OCI-LY3 (cell line): ENCODE measurements at regions not wholly inside any gene's neighbourhood (a gene's known extent, or its start where the extent isn't known, plus 50 kb on each side); places are given as distances from the start of the nearest gene placed in this dataset.

ENCODE experiments used
- H2AFZ ChIP-seq: fragments of 200-600, 300-600 bp; shearing (Covaris generic); 2 replicates; pipeline ENCODE4 v1.6.0; 2014; ENCODE audit warnings: antibody characterized with exemption, low read depth, low read length
- H3K27ac ChIP-seq: fragments of 200-600, 300-600 bp; sonication (generic); 2 replicates; pipeline ENCODE4 v1.5.1; 2014; ENCODE audit warnings: mild to moderate bottlenecking, low read length, moderate library complexity, mixed read lengths
- H3K27me3 ChIP-seq: fragments of 200-600, 300-600 bp; sonication (generic); 2 replicates; pipeline ENCODE4 v1.6.1; 2014; ENCODE audit warnings: low read depth, low read length, mixed read lengths
- H3K36me3 ChIP-seq: fragments of 200-600, 300-600 bp; sonication (generic); replicated peaks from 2 replicates; pipeline ENCODE3; 2014; ENCODE audit warnings: low read depth, low read length, mixed read lengths
- H3K4me1 ChIP-seq: fragments of 300-600, 200-600 bp; sonication (generic); 2 replicates; pipeline ENCODE4 v1.6.1; 2014; ENCODE audit warnings: low read length, mixed read lengths
- H3K4me2 ChIP-seq: fragments of 200-600, 300-600 bp; sonication (generic); 2 replicates; pipeline ENCODE4 v1.6.1; 2014; ENCODE audit warnings: low read length, mixed read lengths
- H3K4me3 ChIP-seq: fragments of 300-600, 200-600 bp; sonication (generic); 2 replicates; pipeline ENCODE4 v1.5.1; 2014; ENCODE audit warnings: antibody characterized with exemption, mild to moderate bottlenecking, low read length, moderate library complexity
- H3K79me2 ChIP-seq: fragments of 300-600, 200-600 bp; shearing (Covaris generic); 2 replicates; pipeline ENCODE4 v1.6.1; 2014; ENCODE audit warnings: mild to moderate bottlenecking, low read length, mixed read lengths
- H3K9ac ChIP-seq: fragments of 300-600, 200-600 bp; shearing (Covaris generic); 2 replicates; pipeline ENCODE4 v1.6.0; 2014; ENCODE audit warnings: mild to moderate bottlenecking, low read length, moderate library complexity
- H3K9me3 ChIP-seq: fragments of 200-600, 300-600 bp; shearing (Covaris generic); 2 replicates; pipeline ENCODE4 v1.6.1; 2014; ENCODE audit warnings: low read length, mixed read lengths; ENCODE audit not compliant: insufficient read depth
- H4K20me1 ChIP-seq: fragments of 200-600, 300-600 bp; sonication (generic); 2 replicates; pipeline ENCODE4 v1.6.1; 2016; ENCODE audit warnings: low read length, mixed read lengths; ENCODE audit not compliant: insufficient read depth
- CTCF ChIP-seq: fragments of 200-600, 300-600 bp; sonication (generic); IDR thresholded peaks from 2 replicates; pipeline ENCODE4 v1.5.1; 2014; ENCODE audit warnings: antibody characterized with exemption, low read length, low read depth
- EZH2phosphoT487 ChIP-seq: fragments of 200-600 bp; shearing (Covaris generic); IDR thresholded peaks from 2 replicates; pipeline ENCODE4 v1.6.1; 2018; ENCODE audit warnings: antibody characterized with exemption, mixed run types, low read depth

GRCh38 chr1:82485591-82486369 lies 685.0 kb downstream of the ADGRL2 start:
- Histone ChIP-seq H3K27ac (no peak overlapping the region), H4K20me1 (no peaks in the 10 kb centered on the region), H3K9me3 (no peaks in the 10 kb centered on the region), H3K79me2 (no peaks in the 10 kb centered on the region), H3K36me3 (no peaks in the 10 kb centered on the region), H3K4me3 (no peak overlapping the region), H3K4me1 (no peaks in the 10 kb centered on the region), H3K9ac (no peak overlapping the region), H3K27me3 (no peaks in the 10 kb centered on the region), H2AFZ (no peak overlapping the region), H3K4me2 (no peak overlapping the region)
- TF ChIP-seq EZH2phosphoT487: no peak
- TF ChIP-seq CTCF: no peak

- Histone ChIP-seq H2AFZ (no peak overlapping the region), H3K36me3 (no peaks in the 10 kb centered on the region), H3K9ac (no peak overlapping the region), H3K9me3 (no peaks in the 10 kb centered on the region), H3K4me1 (no peaks in the 10 kb centered on the region), H4K20me1 (no peaks in the 10 kb centered on the region), H3K79me2 (no peaks in the 10 kb centered on the region), H3K4me2 (no peak overlapping the region), H3K27ac (no peak overlapping the region), H3K4me3 (no peak overlapping the region), H3K27me3 (no peaks in the 10 kb centered on the region)
- TF ChIP-seq CTCF (no peak), EZH2phosphoT487 (no peak)
Observed at GRCh38 chr1:82483146-82483545, 682.4 kb downstream of the ADGRL2 start.

GRCh38 chr1:82478916-82479315 lies 678.2 kb downstream of the ADGRL2 start:
- Histone ChIP-seq H3K27ac (no peak overlapping the region), H3K9me3 (no peaks in the 10 kb centered on the region), H2AFZ (no peak overlapping the region)

More at GRCh38 chr1:82478916-82479315, 678.2 kb downstream of the ADGRL2 start:
- H3K79me2 ChIP-seq: no peaks in the 10 kb centered on the region
- H3K4me3 ChIP-seq: no peak overlapping the region
- H3K4me2 ChIP-seq: no peak overlapping the region
- no peak for TF ChIP-seq CTCF
- TF ChIP-seq EZH2phosphoT487: no peak
- no peaks in the 10 kb centered on the region for H3K36me3 ChIP-seq
- H3K4me1 ChIP-seq: no peaks in the 10 kb centered on the region
- H4K20me1 ChIP-seq: no peaks in the 10 kb centered on the region
- H3K27me3 ChIP-seq: no peaks in the 10 kb centered on the region
- H3K9ac ChIP-seq: no peak overlapping the region
